SK-N-DZ (cell line): ENCODE measurements at regions not wholly inside any gene's neighbourhood (a gene's known extent, or its start where the extent isn't known, plus 50 kb on each side); places are given as distances from the start of the nearest gene placed in this dataset.

Experiments
- DNase-seq: peaks from one replicate; pipeline ENCODE4 v3.0.0-alpha.2; 2015; ENCODE audit warnings: low spot score

DNA sequence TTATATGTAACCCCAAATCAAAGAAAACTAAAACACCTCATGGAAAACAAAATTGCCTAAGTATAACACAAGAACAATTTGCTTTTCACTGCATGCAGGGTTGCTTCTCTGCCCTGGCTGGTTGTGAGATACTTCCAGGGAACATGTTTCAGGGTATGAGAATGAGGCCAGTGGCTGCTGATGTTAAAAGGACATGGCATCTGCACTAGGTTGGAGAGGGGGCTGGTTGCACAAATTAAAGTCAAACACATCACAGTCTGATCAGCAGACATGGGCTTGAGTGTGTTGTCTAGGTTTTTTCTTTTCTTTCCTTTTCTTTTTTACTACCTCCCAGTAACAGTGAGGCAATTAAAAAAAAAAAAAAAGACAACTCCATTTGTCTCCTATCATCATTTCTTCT is 374.9 kb downstream of the MCTP2 start:
- no peak for DNase-seq

DNA sequence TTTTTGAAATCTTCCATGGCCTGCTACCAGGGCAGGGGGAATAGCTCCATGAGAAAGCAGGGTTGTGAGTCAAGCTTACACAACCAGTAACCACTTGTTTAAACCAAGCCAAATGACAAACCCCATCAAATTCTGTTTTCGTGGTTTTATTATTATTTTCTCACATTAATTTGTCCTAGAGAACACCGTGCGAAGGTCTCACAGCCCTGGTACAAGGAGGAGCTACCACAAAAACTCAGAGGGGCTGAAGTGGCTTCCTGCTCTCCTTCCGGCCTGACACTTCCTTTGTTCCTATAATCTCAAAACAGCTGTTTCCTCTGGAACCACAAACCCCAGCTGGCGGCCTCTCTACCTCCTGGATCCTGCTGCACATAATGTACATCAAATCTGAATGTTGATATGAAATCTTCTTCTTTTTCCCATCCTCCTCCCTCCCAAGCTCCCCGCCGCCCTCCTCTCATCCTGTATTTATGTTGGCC is 375.9 kb downstream of the MCTP2 start:
- no peak for DNase-seq

DNA sequence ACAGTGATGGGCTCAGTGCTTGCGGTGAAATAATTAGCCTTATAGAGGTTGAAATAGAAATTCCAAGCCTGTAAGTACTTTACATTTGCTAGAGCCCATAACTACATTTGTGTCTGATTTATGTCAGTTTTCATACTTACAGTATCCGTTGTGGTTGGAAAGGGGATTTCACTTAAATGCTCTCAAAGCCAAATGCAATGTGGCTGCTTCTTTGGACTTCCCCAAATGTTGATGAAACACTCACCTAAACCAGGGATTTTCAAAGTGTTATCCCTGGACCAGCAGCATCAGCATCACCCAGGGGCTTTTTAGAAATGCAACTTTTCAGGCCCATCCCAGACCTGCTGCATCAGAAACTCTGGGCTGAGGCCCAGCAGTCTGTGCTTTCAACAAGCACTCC is 378.7 kb downstream of the MCTP2 start:
- no peak for DNase-seq

DNA sequence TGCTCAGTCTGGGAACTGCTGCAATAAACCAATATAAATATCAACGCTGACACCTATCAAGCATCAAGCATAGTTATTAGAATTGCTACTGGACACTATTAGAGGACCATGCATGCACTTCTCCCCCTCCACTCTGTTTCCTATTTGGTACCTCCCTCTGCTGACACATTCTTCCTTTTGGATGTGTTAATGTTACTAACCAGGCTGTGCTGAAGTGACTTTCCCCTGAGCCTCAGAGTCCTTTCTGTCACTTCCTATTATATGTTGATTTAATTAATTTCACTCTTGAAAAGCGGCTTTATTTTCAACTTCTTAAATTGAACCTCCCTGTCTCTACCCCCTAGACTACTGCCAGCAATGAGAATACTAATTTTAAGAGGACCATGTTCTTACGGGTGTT is 379.1 kb downstream of the MCTP2 start:
- DNase-seq: no peak

DNA sequence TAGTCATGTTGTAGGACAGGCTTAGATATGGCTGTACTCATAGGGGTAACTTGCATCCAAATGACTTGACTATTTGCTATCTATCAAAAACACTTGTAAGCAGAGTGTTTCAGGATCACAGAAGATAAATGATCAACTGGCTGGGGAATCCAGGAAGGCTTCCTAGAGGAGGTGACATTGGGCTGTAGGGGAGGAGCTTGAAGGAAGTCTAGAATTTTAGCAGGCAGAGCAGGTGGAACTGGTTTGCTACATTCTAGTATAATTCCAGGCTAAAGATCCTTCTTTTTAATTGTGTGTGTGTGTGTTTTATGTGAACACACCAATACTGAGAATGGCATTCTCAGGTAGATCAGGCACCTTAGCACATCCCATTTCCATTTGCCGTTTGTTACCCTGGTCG is 380.3 kb downstream of the MCTP2 start:
- no peak for DNase-seq

DNA sequence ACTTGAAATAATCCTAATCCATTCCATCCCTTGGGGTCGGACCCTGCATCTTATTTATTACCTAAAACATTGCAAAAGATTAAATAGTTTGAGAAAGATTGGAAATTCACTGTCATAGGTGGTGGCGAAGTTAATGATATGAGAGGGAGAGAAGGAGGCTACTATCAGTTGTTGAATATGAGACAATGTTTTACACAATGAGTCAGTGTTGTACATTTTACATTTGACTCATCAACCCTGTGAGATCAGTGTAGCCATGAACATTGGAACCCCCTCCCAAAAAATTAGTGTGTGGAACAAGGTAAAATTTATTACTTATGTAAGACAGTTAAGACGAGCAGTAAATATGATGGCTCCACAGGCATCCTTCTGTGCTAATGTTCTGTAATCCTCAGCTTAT is 384.3 kb downstream of the MCTP2 start:
- DNase-seq: no peak

DNA sequence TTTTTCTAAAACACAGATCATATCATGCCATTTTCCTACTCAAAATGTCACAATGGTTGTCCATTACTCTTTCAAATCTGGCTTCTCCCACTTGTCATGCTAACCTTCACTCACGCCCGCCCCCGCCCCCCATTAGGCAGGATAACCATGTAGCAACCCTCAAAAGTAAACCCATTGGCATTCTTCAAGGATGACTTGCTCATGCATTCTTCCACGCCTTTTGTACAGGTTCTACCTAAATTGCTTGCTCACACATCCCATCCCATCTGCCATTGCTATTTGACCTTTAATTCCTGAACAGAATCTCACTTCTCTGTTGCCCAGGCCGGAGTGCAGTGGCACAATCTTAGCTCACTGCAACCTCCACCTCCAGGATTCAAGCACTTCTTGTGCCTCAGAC is 389.3 kb downstream of the MCTP2 start:
- no peak for DNase-seq

DNA sequence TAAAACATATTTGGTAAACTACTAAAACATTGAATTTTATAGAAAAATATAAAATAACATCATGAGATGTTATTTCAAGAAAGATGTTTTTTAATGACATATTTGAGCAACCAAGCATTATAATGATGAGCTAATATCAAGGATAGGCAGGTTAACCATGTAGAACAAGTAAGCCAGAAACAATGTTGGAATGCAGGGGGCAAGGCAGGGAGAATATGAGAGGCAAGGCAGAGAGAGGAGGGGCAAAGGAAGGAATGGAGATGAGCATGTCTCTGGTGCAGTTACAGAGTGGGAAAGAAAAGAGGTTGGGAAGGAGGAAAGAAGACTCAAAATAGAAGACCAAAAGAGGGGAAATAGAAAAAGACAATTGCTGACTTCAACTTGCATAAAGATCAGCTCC is 390.4 kb downstream of the MCTP2 start:
- DNase-seq: no peak

DNA sequence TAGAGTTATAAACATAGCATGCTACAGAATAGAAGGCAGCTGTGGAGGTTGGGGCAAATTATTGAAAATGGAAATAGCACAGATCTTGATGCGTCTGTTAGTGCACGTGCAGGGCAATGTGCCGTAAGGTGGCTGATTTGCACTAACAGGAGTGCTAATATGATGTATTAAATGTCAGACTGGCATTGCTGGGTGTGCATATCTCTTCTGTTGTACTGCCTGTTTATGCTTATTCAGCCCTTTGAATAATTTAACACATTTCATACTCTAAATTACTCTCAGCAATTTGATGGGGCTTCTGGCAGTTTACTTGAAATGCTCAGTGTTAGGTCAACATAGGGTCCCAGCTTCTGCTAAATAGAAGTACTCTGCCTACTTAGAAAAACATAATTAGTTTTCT is 395.6 kb downstream of the MCTP2 start:
- DNase-seq: no peak

DNA sequence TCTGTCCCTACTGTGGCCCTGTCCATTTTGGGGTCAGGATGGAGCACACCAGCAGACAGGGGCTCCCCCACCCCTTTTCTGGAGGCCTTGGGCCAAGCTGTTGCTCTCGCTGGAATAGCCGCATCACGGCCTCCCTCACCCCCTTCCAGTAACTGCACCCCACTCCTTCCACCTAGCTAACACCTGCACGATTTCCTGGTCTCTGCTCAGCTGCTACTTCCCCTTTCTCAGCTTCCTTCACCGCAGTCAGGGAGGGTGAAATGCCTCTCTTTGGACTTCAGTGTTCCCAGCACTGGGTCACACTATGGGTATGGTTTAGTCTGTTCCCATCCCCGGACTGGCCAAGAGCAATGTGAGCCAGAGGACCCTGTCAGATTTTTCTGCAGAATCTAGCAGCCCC is 400.2 kb downstream of the MCTP2 start:
- no peak for DNase-seq

DNA sequence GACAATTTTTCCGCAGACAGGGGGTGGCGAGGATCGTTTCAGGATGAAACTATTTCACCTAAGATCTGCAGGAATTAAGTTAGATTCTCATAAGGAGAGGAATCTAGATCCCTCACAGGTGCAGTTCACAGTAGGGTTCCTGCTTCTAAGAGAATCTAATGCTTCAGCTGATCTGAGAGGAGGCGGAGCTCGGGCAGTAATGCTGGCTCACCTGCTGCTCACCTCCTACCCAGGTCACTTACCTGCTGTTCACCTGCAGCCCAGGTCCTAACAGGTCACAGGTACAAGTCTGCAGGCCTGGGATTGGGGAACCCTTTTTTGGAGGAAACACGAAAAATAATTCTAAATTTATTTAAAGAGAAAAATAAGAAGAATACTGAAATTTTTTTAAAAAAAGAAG is 406.8 kb downstream of the MCTP2 start:
- no peak for DNase-seq

DNA sequence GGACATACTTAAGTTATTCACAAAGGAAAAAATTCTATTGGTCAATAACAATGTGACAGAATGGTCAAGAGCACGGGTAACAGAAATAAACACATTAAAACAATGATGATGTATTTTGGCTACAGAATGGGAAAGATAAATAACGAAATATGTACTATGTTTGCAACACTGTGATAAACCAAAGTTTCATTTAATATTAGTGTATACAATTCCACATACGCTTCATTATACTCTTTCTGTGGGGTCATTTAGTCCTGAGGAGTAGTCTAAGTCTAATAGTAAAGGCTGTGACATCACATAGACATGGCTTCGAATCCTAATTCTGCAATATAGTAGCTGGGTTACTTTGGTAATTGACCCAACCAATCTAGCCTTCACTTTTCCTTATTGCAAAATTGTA is 408.3 kb downstream of the MCTP2 start:
- no peak for DNase-seq

DNA sequence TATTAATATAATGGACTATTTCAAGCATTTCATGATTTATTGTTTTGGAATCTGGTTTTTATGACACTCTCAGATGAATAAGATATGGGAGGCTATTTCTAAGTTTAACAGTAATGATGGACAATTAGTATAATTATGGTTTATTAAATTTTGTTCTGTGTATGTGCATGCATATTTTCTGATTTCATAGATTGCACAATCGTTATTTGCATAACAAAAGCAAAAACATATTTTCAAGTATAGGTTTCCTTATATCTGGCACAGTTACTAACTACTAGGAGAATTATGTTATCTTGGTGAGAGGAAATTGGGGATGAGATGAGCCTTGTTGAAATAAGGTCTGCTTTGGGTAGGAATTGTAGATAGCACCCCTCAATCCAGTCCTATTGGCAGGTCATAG is 413.1 kb downstream of the MCTP2 start:
- no peak for DNase-seq

DNA sequence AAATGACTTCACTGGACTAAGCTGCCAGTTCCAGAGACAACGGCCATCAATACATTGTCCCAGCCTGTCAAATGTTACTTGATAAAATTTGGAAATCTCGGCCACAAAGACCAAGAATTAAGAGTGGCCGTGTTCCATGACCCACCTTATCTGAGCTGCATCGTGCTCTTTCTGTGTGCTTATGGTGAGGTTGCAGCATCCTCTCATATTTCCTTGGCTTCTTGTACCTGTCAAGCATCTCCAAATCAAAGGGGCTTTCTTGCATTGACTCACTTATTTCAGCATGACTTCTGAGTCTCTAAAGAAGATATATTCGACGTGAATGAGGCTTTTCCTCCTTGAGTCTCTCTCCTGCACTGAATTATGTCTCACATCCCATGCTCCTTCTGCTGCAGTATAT is 421.7 kb downstream of the MCTP2 start:
- no peak for DNase-seq

DNA sequence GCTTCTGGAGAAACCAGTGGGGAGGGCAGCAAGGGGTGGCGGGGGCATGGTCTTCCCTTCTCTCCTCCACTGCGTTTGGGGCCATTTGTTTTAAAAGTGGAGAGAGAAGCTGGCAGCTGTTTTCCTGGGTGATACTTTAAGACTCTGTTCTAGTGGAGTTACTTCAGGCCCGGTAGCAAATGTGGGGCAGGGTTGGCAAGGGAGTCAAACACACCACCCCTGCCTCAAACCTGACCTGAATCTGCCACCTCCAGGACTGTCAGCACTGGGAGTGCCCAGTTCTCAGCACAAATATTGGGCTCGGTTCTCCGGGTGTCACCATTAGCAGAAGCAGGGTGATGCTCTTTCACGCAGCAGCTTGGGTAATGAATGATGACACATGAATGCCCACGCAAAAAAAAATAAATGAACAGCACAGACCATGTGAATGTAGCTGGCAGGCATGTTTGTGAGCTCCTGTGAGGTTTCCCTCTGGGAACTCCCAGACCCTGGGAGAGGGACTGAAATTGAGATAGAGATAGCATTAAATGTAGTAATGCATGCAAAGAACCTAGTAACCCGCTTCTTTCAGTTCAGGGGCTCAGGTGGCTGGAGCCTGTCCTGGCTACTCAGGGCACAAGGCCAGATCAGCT is 424.0 kb downstream of the MCTP2 start:
- DNase-seq: no peak

DNA sequence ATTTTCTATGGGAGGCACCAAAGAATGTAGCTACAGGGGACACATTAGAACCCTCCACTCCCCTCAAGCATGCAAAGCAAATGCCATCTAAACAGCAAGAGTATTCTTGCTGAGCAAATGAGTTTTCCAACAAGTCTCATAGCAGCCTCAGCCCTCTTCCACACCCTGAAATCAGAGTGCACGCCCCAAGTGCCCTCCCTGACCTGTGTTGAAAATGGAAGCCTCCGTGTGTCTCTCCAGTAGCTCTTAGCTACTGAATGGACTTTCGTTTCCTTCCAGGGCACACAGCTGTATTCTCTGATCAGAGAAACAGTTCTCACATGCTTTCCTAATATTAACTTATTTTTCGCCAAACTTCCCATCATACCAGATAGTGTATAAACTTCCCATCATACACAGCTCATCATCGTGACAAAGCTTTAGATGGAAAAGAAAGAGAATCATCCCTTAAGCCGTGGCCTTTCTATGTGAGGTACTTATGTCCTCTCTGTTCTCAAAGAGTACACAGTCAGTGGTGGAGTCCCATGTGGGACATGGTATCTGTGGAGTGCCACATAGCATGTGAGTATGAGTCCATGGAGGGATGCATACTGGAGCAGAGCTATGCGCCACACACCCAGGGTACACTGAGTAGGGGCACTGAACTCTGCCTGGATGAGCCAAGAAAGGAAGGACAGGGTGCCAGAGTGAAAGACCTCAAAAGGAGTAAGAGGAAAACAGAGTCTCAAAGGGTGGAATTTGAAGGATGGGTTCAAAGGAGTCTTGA is 434.5 kb downstream of the MCTP2 start:
- DNase-seq: no peak

DNA sequence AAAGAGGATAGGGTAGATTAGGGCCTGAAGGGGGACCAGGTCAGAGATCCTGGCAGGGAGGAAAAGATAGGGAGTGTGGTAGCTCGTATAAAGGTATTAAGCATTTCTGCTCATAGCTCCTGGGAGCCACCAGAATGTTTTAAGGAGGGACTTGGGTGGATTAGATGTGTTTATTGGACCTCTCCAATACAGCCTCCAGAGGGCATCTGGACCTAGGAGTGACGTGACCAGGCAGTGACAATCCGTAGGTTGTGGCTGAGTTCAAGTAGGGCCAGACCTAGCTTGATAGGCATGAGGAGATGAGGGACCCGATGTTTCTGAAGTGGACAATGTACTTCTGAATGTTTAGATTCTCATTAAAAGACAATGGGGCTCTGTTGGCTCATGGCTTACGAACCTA is 435.2 kb downstream of the MCTP2 start:
- DNase-seq: no peak

DNA sequence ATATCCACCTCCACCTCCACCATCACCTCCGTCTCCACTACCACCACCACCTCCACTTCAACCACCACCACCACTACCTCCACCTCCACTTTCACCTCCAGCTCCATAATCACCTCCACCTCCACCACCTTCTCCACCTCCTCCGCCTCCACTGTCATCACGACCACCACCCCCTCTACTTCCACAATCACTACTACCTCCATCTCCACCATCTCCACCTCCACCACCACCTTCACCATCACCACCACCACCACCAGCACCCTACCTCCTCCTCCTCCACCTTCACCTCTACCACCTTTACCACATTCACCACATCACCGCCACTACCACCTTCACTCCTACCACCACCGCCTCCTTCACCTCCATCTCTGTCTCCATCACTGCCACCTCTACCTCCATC is 435.7 kb downstream of the MCTP2 start:
- no peak for DNase-seq

DNA sequence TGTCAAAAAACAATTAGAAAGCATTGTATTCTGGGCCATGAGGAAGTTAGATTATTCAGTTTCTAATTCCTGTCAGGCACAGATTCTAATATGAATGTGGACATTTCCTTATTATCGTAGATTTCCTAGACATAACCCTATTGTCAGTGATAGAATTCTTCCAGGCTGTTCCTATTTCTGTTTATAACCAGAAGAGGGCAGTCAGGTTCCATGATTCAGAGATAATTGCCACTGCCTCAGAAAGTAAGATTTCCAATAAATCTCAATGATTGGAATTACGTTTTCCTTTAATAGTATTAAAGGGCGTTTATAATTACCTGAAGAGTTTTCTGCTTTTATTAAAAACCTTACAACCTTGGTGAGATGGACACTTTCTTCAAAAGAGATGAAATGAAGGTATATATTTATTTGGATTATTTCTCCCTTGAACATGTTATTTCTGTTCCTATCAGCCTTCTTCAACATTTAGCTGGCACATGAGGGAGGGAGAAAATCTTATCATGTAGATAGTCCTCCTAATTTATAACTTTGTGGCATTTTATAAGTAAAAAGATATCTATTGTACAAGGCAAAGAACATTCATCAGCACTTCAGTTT is 439.2 kb downstream of the MCTP2 start:
- peak; percentile 54 for DNase-seq

DNA sequence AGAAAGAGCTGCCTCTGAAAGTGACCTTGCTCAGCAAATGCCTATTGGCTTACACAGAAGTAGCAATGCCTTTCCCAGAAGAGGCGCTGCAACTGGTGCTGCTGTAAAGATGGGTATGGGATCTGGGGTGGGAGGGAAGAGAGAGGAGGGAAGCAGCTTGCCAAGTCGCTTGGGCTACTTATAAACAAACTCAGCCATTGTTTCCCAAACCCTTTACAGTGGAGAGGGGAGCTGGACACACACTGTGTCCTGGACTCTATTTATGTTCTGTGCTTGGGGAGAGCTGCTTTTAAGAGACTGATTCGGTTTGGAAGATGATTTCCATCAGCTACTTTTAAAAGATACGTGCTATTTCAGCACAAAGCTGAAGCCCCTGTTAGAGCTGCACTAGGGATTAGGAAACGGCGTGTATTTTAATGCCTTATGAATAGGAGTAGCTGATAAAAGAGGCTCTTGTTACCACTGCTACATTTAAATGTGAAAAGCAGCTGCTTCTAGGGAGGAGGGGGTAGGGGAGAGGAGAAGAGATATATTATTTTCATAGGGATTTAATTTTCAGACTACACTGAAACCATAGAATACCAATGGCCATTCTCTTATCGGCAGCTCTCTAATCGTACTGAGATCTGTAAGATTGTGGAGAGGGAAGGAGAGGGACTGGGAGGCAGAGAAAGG is 440.6 kb downstream of the MCTP2 start:
- DNase-seq: peak; percentile 74

DNA sequence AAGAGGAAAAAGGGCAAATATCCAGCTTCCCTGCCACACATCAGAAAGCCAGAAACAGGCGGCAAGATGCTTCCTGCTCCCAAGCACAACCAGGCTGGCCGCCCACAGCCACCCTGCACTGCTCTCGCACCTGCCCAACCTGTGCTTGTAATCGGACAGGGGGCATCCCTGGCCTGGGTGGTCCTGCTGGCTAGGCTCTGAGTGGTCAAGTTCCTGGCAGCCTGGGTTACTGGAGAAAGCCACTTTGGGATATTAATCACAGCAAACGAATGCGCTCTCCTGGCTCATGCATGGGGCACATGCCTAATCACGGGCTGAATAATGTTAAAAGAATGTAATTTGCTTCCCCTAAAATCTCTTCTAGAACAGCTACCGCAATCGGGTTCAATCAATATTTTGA is 442.4 kb downstream of the MCTP2 start:
- DNase-seq: no peak

DNA sequence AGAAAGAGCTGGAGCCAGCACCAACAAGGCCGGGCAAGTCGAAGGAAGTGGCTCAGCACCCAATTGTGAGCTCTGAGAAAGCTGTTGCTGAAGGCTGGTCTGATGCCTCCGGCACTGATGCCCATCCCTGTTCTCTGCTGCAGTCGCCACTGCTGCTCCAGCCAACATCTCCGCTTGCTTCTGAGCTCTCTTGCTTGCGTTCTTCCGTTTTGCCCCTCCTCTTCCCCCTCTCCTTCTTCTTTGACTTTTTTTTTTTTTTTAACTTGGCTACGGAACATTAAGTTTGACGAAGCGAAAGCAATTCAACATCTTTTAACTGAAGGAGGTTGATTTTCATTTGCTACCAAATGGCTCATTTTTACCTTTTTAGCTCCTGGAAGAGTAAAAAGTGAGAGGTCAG is 442.9 kb downstream of the MCTP2 start:
- DNase-seq: peak; percentile 20
